Calu3 (cell line): ENCODE measurements at regions not wholly inside any gene's neighbourhood (a gene's known extent, or its start where the extent isn't known, plus 50 kb on each side); places are given as distances from the start of the nearest gene placed in this dataset.

Source experiments
- BruUV-seq: library from RNA; stranded (reverse); fragments of 400-500 nt; replicated peaks from 2 replicates; lab custom pipeline; 2021; lab: Mats Ljungman, UMichigan
- CTCF ChIA-PET: fragments of 300-600 bp; sonication (Branson Sonifier 250); formaldehyde crosslinking; loops from one replicate; lab custom pipeline; 2022; ENCODE audit warnings: antibody characterized with exemption; lab: Charles Lee
- DNase-seq: peaks from one replicate; pipeline ENCODE4 v3.0.0; 2022
- H3K27ac Mint-ChIP-seq: one replicate; pipeline ENCODE4 v1.8.0; 2022; ENCODE audit warnings: mixed read lengths; ENCODE audit not compliant: unreplicated experiment
- H3K27me3 Mint-ChIP-seq: one replicate; pipeline ENCODE4 v1.8.0; 2022; ENCODE audit warnings: mixed read lengths; ENCODE audit not compliant: unreplicated experiment
- H3K36me3 Mint-ChIP-seq: one replicate; pipeline ENCODE4 v1.8.0; 2022; ENCODE audit warnings: mild to moderate bottlenecking, moderate library complexity, mixed read lengths; ENCODE audit not compliant: insufficient read depth, unreplicated experiment
- H3K4me1 Mint-ChIP-seq: one replicate; pipeline ENCODE4 v1.8.0; 2022; ENCODE audit warnings: mild to moderate bottlenecking, low read depth, mixed read lengths; ENCODE audit not compliant: unreplicated experiment
- H3K4me3 Mint-ChIP-seq: one replicate; pipeline ENCODE4 v1.8.0; 2022; ENCODE audit warnings: mild to moderate bottlenecking, low read depth, moderate library complexity, mixed read lengths; ENCODE audit not compliant: unreplicated experiment
- H3K9me3 Mint-ChIP-seq: one replicate; pipeline ENCODE4 v1.8.0; 2022; ENCODE audit warnings: low read depth, mixed read lengths; ENCODE audit not compliant: unreplicated experiment
- CTCF ChIP-seq: fragments of 200-600 bp; IDR thresholded peaks from one replicate; pipeline ENCODE4 v1.8.0; 2022; ENCODE audit warnings: antibody characterized with exemption; ENCODE audit not compliant: unreplicated experiment
- intact Hi-C: fragments of 100-400 bp; cut with micrococcal nuclease; formaldehyde crosslinking; loops from one replicate; pipeline ENCODE4 v1.10.0; 2022; ENCODE audit not compliant: unreplicated experiment

- peaks cover 39% of the 10 kb centered on the region for H3K4me1 Mint-ChIP-seq
- intact Hi-C loops: loop anchor here (2.0 to 10.0 kb wide), 7 partner anchors 46 to 464 kb away; partner anchors contain the start of genes NKAPL, ZKSCAN4, ZSCAN12 and ZSCAN16
- no peaks in the 10 kb centered on the region for H3K9me3 Mint-ChIP-seq
- CTCF ChIA-PET: interaction anchor here (1.3 to 1.5 kb wide), 3 partner anchors 10 to 34 kb away, joined by 5 to 8 read pairs (median 7); no protein-coding TSS in a partner anchor
- peak overlapping the region; percentile 47 for H3K4me3 Mint-ChIP-seq
- H3K36me3 Mint-ChIP-seq: peaks cover 36% of the 10 kb centered on the region
- H3K27ac Mint-ChIP-seq: peak overlapping the region; percentile 95
- H3K27me3 Mint-ChIP-seq: no peaks in the 10 kb centered on the region
- DNase-seq: no peak
- no peak for TF ChIP-seq CTCF
- BruUV-seq: no TSS peak
Measured at GRCh38 chr6:28588666-28589065, 63.0 kb downstream of the GPX5 start.

GRCh38 chr6:28589234-28589956 lies 63.7 kb downstream of the GPX5 start:
- CTCF ChIA-PET: interaction anchor here (0.7 to 1.5 kb wide), 6 partner anchors 9 to 448 kb away, joined by 3 to 8 read pairs (median 4); no protein-coding TSS in a partner anchor
- BruUV-seq: TSS peak; percentile 100
- H3K4me3 Mint-ChIP-seq: peak overlapping the region; percentile 47
- H3K27ac Mint-ChIP-seq: peak overlapping the region; percentile 95
- peaks cover 36% of the 10 kb centered on the region for H3K36me3 Mint-ChIP-seq
- H3K4me1 Mint-ChIP-seq: peaks cover 39% of the 10 kb centered on the region
- H3K27me3 Mint-ChIP-seq: no peaks in the 10 kb centered on the region
- H3K9me3 Mint-ChIP-seq: no peaks in the 10 kb centered on the region
- TF ChIP-seq CTCF: no peak
- intact Hi-C loops: loop anchor here (2.0 to 10.0 kb wide), 7 partner anchors 47 to 465 kb away; partner anchors contain the start of genes NKAPL, ZKSCAN4, ZSCAN12 and ZSCAN16
- peak; percentile 90 for DNase-seq

- Mint-ChIP-seq H3K27me3 (no peaks in the 10 kb centered on the region), H3K9me3 (no peaks in the 10 kb centered on the region), H3K27ac (peak overlapping the region; percentile 95), H3K4me1 (peaks cover 39% of the 10 kb centered on the region), H3K4me3 (peak overlapping the region; percentile 47), H3K36me3 (peaks cover 36% of the 10 kb centered on the region)
- intact Hi-C loops: loop anchor here (2.0 to 10.0 kb wide), 7 partner anchors 48 to 465 kb away; partner anchors contain the start of genes NKAPL, ZKSCAN4, ZSCAN12 and ZSCAN16
- CTCF ChIA-PET: interaction anchor here (0.7 to 1.5 kb wide), 5 partner anchors 8 to 449 kb away, joined by 3 to 8 read pairs (median 4); no protein-coding TSS in a partner anchor
- no peak for DNase-seq
- no peak for TF ChIP-seq CTCF
- BruUV-seq: no TSS peak
Measured at GRCh38 chr6:28589957-28590349, 64.3 kb downstream of the GPX5 start.

GRCh38 chr6:28597217-28597835 lies 71.6 kb downstream of the GPX5 start:
- intact Hi-C loops: no loop called here
- peak overlapping the region; percentile 83 for H3K4me3 Mint-ChIP-seq
- CTCF ChIA-PET: interaction anchor here (0.8 kb wide), 1 partner anchor 10 kb away, joined by 3 read pairs; no protein-coding TSS in a partner anchor
- H3K36me3 Mint-ChIP-seq: peaks cover 20% of the 10 kb centered on the region
- TF ChIP-seq CTCF: no peak
- peak overlapping the region; percentile 78 for H3K27ac Mint-ChIP-seq
- BruUV-seq: TSS peak; percentile 99
- H3K27me3 Mint-ChIP-seq: no peaks in the 10 kb centered on the region
- peaks cover 12% of the 10 kb centered on the region for H3K4me1 Mint-ChIP-seq
- peaks cover 3% of the 10 kb centered on the region for H3K9me3 Mint-ChIP-seq
- DNase-seq: peak; percentile 81
